ENCODE measurements at regions not wholly inside any gene's neighbourhood (a gene's known extent, or its start where the extent isn't known, plus 50 kb on each side); places are given as distances from the start of the nearest gene placed in this dataset.

- Histone ChIP-seq H3K4me3 (ENCODE audit: low read length) (no peak overlapping the region), H3K9me3 (ENCODE audit: low read length) (no peaks in the 10 kb centered on the region), H3K27me3 (ENCODE audit: insufficient read depth, low read length) (no peaks in the 10 kb centered on the region), H2AFZ (ENCODE audit: low read depth, low read length) (no peak overlapping the region), H3K4me1 (ENCODE audit: insufficient read depth, low read length) (no peaks in the 10 kb centered on the region), H3K36me3 (ENCODE audit: insufficient read depth, low read length) (no peaks in the 10 kb centered on the region)
Observed at GRCh38 chr9:91060520-91061343, 259.1 kb downstream of the SYK start.

- Histone ChIP-seq H3K36me3 (ENCODE audit: insufficient read depth, low read length) (no peaks in the 10 kb centered on the region), H3K9me3 (ENCODE audit: low read length) (no peaks in the 10 kb centered on the region), H2AFZ (ENCODE audit: low read depth, low read length) (no peak overlapping the region), H3K4me3 (ENCODE audit: low read length) (no peak overlapping the region), H3K4me1 (ENCODE audit: insufficient read depth, low read length) (no peaks in the 10 kb centered on the region), H3K27me3 (ENCODE audit: insufficient read depth, low read length) (no peaks in the 10 kb centered on the region)
Observed at GRCh38 chr9:91061506-91061905, 259.9 kb downstream of the SYK start.

GRCh38 chr9:91062281-91062680 is 260.7 kb downstream of the SYK start:
- no peaks in the 10 kb centered on the region for H3K27me3 ChIP-seq (ENCODE audit: insufficient read depth, low read length)
- no peak overlapping the region for H2AFZ ChIP-seq (ENCODE audit: low read depth, low read length)
- H3K9me3 ChIP-seq (ENCODE audit: low read length) = no peaks in the 10 kb centered on the region
- H3K4me3 ChIP-seq (ENCODE audit: low read length) = no peak overlapping the region
- H3K36me3 ChIP-seq (ENCODE audit: insufficient read depth, low read length) = no peaks in the 10 kb centered on the region
- no peaks in the 10 kb centered on the region for H3K4me1 ChIP-seq (ENCODE audit: insufficient read depth, low read length)

DNA sequence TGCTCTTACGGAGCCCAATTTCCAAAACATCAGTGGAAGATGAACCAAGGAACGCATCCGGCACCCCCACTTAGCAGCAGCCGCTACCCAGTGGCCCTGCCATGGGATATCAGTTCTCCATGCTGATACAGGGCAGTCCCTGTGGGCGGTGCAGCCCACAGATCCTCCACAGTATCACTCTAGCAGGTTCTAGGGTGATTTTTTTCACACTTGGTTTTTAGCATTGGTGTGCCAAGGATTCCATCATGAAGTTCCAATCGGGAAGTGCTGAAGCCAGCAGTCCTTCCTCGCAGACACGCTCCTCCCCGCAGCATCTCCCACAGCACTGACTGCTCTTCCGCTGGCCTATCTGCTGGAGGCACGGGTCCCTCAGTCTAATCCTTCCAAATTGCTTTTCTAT is 261.9 kb downstream of the SYK start:
- Histone ChIP-seq H3K4me1 (ENCODE audit: insufficient read depth, low read length) (no peaks in the 10 kb centered on the region), H3K36me3 (ENCODE audit: insufficient read depth, low read length) (no peaks in the 10 kb centered on the region), H3K27me3 (ENCODE audit: insufficient read depth, low read length) (no peaks in the 10 kb centered on the region), H3K4me3 (ENCODE audit: low read length) (no peak overlapping the region), H2AFZ (ENCODE audit: low read depth, low read length) (no peak overlapping the region), H3K9me3 (ENCODE audit: low read length) (no peaks in the 10 kb centered on the region)

DNA sequence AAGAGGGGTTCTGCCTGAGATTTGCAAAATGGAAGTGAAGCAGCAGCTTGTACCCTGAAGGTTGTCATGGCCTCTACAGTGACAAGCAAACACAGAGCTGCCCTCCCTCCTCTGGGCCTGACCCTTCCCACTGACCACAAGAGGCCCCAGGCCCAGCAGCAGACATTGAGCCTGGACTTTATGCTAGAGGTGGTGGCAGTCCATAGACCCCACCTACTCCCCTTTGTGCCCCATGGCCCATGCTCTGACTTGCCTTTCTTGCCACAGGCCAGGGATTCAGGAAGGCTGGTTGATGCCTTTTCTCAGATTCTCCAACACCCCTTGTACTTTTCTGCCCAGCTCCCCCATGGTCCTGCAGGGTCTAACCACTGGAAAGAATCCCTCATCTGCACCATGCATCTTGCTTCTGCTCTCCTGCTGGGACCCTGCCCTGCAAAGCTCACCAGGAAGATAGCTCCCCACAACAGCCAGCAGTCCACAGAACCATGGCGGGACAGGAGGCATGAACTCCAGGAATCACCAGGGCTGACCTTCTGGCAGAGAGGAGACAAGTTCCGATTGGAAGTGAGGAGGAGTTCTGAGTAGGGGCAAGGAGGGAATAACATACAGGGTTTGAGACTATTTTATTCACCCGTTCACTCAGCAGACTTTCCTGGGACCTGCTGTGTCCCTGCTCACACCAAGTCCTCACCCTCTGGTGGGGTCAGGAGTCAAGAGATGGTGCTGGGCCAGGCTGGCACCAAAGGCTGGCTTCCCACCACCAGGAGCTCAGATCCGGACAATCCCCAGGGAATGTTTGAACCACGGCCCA is 263.8 kb downstream of the SYK start:
- Histone ChIP-seq H3K36me3 (ENCODE audit: insufficient read depth, low read length) (no peaks in the 10 kb centered on the region), H3K9me3 (ENCODE audit: low read length) (no peaks in the 10 kb centered on the region), H3K4me3 (ENCODE audit: low read length) (no peak overlapping the region), H2AFZ (ENCODE audit: low read depth, low read length) (no peak overlapping the region), H3K27me3 (ENCODE audit: insufficient read depth, low read length) (no peaks in the 10 kb centered on the region), H3K4me1 (ENCODE audit: insufficient read depth, low read length) (no peaks in the 10 kb centered on the region)

GRCh38 chr9:91066042-91066415 is 264.4 kb downstream of the SYK start:
- no peak overlapping the region for H2AFZ ChIP-seq (ENCODE audit: low read depth, low read length)
- no peaks in the 10 kb centered on the region for H3K4me1 ChIP-seq (ENCODE audit: insufficient read depth, low read length)
- no peaks in the 10 kb centered on the region for H3K27me3 ChIP-seq (ENCODE audit: insufficient read depth, low read length)
- H3K4me3 ChIP-seq (ENCODE audit: low read length) = no peak overlapping the region
- no peaks in the 10 kb centered on the region for H3K36me3 ChIP-seq (ENCODE audit: insufficient read depth, low read length)
- no peaks in the 10 kb centered on the region for H3K9me3 ChIP-seq (ENCODE audit: low read length)

DNA sequence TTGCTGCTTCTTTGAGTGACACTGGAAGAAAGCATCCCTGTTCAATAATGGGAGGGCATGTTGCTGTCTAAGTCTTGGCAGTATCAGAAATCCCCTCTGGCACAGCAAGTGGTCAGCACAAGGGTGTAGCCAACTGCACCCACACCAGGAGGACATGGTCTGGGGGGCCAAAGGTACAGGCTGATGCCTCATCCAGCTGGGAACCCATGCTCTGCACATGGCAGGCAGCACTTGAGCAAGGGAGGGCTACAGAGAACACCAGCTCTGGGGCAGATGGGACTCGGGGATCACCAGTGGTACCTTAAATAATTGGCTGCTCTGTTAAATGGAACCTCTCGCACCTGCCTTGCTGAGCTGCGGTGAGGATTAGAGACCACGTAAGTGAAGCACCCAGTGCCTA is 265.2 kb downstream of the SYK start:
- H3K9me3 ChIP-seq (ENCODE audit: low read length) = no peaks in the 10 kb centered on the region
- no peaks in the 10 kb centered on the region for H3K27me3 ChIP-seq (ENCODE audit: insufficient read depth, low read length)
- H3K36me3 ChIP-seq (ENCODE audit: insufficient read depth, low read length) = no peaks in the 10 kb centered on the region
- H2AFZ ChIP-seq (ENCODE audit: low read depth, low read length) = no peak overlapping the region
- H3K4me3 ChIP-seq (ENCODE audit: low read length) = no peak overlapping the region
- no peaks in the 10 kb centered on the region for H3K4me1 ChIP-seq (ENCODE audit: insufficient read depth, low read length)

GRCh38 chr9:91067306-91067860 is 265.8 kb downstream of the SYK start:
- no peak overlapping the region for H3K4me3 ChIP-seq (ENCODE audit: low read length)
- H3K27me3 ChIP-seq (ENCODE audit: insufficient read depth, low read length) = no peaks in the 10 kb centered on the region
- H3K4me1 ChIP-seq (ENCODE audit: insufficient read depth, low read length) = no peaks in the 10 kb centered on the region
- no peak overlapping the region for H2AFZ ChIP-seq (ENCODE audit: low read depth, low read length)
- no peaks in the 10 kb centered on the region for H3K9me3 ChIP-seq (ENCODE audit: low read length)
- no peaks in the 10 kb centered on the region for H3K36me3 ChIP-seq (ENCODE audit: insufficient read depth, low read length)

GRCh38 chr9:91071184-91071990 is 269.8 kb downstream of the SYK start:
- Histone ChIP-seq H3K9me3 (ENCODE audit: low read length) (no peaks in the 10 kb centered on the region), H3K36me3 (ENCODE audit: insufficient read depth, low read length) (no peaks in the 10 kb centered on the region), H2AFZ (ENCODE audit: low read depth, low read length) (no peak overlapping the region), H3K27me3 (ENCODE audit: insufficient read depth, low read length) (no peaks in the 10 kb centered on the region), H3K4me1 (ENCODE audit: insufficient read depth, low read length) (no peaks in the 10 kb centered on the region), H3K4me3 (ENCODE audit: low read length) (no peak overlapping the region)

DNA sequence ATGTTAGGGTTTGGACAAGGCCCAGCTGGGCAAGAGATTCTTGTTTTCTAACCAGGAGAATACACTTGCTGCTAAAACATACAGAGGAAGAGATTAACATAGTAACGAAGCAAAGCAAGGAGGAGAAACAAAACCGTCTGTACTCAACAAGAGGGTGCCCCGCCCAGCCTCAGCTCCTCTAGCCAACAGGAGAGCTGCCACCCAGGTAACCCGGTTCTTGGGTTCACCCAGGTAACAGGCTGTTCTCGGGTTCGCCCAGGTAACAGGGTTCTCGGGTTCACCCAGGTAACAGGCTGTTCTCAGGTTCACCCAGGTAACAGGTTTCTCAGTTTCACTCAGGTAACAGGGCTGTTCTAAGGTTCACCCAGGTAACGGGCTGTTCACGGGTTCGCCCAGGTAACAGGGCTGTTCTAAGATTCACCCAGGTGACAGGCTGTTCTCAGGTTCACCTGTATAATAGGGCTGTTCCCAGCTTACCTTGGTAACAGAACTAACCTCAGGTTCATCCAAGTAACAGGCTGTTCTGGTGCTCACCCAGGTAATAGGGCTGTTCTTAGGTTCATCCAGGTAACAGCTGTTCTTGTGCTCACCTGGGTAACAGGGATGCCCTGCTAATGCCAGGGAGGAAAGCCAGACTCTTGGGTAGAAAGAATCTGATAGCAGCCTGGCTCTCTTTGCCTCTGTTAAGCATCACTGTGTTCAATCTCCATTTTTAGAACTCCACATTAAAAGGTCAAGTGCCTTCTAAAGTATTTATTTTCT is 271.6 kb downstream of the SYK start:
- Histone ChIP-seq H3K4me1 (ENCODE audit: insufficient read depth, low read length) (no peaks in the 10 kb centered on the region), H2AFZ (ENCODE audit: low read depth, low read length) (no peak overlapping the region), H3K27me3 (ENCODE audit: insufficient read depth, low read length) (no peaks in the 10 kb centered on the region), H3K36me3 (ENCODE audit: insufficient read depth, low read length) (no peaks in the 10 kb centered on the region), H3K4me3 (ENCODE audit: low read length) (no peak overlapping the region), H3K9me3 (ENCODE audit: low read length) (no peaks in the 10 kb centered on the region)

DNA sequence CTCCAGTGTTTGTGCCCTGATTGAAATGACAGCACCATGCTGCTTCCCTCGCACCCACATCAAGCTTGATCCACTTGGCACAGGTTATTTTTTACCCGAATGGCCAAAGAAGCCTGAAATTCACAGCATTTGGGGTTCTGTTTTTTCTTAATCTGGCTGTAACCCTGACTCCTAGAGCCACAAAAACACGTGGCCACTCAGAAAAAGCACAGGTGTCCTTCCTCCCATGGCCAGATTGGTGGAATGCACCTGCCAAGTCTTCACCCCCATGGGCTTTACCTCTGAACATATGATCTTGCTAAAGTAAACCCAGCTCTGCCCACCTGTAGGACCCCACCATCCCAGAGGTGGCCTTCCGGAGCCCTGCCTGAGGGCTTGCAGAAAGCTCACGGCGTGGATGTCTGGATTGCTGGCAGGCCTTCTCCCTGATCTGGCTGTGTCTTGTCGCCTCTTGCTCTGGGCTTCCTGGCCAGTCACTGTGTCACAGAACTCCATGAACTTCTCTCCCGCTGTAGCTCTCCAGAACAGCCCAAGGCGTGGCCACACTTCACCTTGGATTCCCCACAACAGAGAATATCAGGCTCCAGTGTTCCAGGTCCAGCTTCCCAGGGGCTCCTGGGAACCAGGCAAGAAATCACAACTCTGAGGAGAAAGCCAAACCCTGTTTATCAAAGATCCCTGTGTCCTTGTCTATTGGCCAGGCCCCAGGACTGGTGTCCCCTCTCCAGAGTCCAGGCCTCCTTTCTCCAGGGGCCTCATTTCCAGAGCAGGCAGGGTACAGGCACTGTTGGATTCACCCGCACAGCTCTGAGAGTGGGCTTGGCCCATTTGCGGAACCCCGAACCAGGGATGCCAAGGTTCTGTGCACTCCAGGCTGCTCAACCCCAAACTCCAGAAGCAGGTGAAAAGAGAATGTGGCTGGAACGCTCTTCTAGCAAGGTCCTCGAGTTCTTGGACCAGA is 272.5 kb downstream of the SYK start:
- Histone ChIP-seq H2AFZ (ENCODE audit: low read depth, low read length) (no peak overlapping the region), H3K4me1 (ENCODE audit: insufficient read depth, low read length) (no peaks in the 10 kb centered on the region), H3K9me3 (ENCODE audit: low read length) (no peaks in the 10 kb centered on the region), H3K27me3 (ENCODE audit: insufficient read depth, low read length) (no peaks in the 10 kb centered on the region), H3K36me3 (ENCODE audit: insufficient read depth, low read length) (no peaks in the 10 kb centered on the region), H3K4me3 (ENCODE audit: low read length) (no peak overlapping the region)
